Activated CD4-positive, alpha-beta T cell treated with anti-CD3 and anti-CD28 coated beads, Interleukin-2, Interleukin-4, amounts not matched to agents 100 ng/mL and 50 ng/mL, durations not matched to agents 16 hours and 8 hours (primary cell): ENCODE measurements at regions not wholly inside any gene's neighbourhood (a gene's known extent, or its start where the extent isn't known, plus 50 kb on each side); places are given as distances from the start of the nearest gene placed in this dataset.

Source experiments
- DNase-seq: peaks from one replicate; pipeline ENCODE4 v3.0.0-alpha.2; 2020; ENCODE audit warnings: low spot score

DNA sequence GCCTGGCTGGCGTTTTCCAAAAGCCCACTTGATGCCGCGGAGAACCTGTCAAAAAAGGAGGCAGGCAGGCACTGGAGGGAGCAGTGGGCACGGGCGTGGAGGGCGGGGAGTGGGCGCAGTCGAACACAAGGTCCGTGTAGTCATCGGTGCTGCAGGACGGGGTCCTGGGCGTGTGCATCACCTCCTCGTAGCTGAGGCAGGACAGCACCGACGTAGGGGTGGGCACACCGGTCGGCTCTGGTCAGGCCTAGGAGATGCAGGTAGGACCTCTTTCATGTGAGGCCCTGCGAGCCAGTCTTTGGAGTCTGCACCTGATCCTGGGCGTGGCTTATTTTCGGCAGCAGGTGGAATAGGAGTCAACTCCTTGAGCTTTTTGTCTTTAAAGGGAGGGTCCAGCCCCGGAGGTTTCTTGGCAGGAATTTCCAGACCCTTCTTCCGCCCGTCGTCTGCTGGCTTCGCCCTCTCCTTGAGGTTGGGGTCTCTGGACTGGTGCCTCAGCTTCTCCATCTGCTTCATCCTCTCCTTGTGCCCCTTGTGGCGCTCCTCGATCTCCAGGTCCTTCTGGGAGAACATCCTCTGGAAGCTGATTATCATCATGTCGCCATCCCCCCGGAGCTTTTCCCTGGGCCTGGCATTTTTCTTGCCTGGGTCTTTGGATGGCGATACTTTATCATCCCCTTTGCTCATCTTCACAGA lies 892.5 kb upstream of the LRRTM1 start:
- no peak for DNase-seq

DNA sequence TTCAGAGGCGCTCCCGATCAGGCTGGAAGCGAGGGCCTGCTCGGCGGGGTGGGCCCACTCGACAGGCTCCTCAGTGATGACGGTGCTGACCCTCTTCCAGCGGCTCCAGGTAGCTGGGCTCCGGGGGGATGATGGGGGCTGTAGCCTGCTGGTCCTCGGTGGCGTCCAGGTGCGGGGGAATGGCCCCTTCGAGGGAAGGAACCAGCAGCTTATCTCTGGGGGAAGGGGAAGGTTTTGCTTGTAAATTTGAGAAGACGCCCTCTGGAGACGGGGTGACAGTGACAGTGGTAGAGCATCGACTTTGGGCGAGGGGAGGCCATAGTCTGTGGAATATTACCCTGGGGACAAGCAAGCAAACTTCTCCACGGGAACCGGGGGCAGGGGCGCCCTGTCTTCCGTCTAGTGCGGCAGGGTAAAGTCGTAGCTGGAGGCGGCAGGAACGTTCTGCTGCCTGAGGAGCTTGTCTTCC lies 891.9 kb upstream of the LRRTM1 start:
- DNase-seq, result no peak

DNA sequence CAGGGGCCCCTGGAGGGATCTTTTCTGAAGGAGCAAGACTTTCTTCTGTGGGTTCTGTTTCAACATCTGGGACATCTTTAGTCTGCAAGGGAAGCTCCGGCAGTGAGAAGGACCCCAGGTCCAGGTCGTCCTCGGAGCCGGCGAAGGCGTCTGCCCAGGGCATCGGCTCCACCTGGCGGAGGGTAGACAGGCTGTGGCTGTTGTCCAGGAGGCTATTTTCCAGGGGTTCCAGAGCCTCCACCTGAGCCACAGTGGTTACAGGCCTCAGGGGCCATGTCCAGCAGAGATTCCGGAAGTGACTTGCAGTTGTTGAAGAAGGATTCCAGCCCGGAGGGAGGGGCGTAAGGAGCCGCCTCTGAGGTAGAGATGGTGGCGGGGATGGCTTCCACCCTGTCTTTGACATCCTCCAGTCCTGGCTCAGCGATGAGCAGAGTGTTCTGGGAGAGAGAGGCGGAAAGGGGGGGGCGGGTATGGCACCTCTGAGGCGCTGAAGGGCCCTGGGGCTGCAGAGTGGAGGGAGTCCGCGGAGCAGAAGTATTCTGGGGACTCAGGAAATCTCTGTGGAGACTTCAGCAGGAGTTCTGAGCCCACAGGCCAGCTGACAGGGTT lies 891.3 kb upstream of the LRRTM1 start:
- no peak for DNase-seq

DNA sequence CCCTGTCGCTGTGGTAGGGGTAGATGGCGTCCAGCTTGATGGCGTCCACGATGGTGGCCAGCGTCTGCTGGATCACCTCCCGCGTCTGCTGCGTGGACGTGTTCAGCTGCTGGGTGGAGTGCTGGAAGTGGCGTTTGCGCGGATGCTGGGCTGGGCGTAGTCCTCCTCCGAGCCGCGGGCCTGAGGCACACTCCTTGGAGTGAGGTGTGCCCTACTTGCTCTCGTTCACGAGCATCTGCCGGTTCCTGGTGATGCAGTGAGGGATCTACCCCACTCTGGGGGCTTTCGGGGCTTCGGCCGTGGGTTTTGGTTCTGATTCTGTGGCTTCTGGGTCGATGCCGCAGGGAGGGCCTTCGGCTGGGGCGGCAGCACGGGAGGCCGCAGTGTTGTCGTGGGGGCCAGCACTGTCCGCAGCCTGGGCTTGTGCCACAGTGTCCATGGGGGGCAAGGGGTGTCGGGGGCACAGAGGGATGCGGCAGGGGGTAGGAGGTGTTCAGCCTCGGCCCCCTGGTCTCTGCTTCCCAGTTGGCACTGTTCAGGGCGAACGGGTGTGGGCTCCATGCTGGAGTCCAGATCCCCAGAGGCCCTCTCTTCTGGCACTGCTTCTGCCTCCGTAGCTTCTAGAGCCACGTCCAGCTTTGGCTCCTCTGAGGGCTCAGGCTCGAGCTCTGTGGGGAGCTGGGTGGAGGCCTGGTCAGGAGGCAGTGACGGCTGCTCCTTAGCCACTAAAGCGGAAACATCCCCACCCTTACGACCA lies 890.6 kb upstream of the LRRTM1 start:
- no peak for DNase-seq

DNA sequence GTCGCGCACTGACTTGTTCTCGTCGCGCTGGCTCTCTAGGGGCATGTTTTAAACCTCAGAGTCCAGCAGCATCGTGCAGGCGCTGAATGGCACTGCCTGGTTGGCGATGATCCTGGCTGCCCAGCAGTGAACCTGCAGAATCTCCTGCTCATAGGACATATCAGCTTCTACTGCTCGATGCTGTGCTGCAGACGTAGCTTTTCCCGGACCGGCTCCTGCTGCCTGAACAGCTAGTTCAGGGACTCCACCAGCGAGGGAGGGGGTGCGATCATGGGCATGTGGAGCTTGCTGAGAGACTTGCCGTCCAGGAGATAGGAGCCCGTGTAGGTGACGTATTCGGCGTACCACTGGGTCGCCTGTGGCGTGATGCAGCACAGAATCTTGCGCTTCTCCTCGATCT lies 890.0 kb upstream of the LRRTM1 start:
- DNase-seq, result no peak

DNA sequence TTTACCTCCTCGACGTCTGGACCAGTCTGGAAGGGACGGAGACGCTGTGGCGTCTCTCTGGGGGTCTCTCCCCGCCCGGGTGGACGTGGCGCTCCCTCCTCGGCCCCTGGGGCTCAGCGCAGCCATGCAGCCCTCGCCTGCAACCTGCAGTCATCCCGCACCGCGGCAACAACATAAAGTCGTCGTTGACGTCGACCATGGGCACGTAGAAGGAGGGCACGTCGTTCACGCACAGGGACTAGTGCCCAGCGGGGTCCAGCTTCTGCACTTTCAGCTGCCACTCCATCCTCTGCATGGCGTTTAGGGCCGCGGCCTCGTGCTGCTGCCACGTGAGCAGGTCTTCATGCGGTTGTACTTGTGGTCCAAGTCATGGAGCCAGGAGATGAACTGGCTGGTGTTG lies 889.6 kb upstream of the LRRTM1 start:
- no peak for DNase-seq

DNA sequence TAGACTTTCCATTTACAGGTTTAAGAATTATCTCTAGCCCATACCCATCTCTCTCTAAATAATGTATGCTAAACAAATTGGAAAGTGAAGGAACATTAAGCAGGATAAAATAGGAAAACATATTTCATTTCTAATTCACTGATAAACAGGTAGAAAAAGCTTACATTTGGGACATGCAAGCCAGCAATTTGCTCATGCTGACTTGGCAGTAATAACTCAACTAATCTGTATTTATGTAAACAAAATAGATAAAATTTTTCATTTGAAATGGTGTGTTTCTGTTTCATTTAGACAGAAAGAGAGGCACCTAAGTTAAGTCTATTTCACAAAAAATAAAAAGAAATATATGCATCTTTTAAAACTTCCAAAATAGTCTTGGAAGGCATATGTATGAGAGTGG lies 877.3 kb upstream of the LRRTM1 start:
- no peak for DNase-seq

DNA sequence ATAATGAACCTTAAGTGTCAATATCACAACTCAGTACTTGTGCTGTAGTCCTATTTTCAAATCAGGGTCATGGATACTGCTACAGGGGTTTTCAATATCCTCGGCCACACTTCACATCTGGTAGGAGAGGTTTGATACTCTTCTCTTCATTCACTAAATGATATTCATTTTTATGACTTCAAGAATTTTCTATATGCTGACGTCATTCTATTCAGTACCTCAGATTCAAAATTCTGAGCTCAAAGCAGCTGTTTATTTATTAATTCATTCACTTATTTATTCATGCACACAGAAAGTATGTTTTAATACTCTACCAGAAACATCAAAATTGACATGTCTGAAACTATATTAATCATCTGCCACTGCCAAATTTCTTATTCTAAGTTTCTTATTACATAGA lies 866.9 kb upstream of the LRRTM1 start:
- no peak for DNase-seq

DNA sequence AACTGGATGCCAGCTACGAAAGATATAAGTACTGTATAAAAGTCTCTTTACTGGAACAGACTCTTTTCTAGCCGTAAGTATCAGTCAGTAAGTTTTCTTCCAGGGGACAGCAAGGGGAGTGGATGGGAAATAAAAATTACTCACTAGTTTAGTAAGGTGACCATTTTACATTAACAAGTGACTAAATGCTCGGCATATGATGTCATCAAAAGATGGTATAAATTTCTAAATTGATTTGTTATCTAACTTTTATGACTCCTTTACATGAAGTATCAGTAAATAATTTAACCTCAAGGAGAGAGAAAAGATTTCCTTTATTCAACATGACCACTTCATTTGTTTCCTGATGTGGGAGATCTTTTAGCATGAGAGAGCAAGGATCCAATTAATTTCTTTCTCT lies 859.0 kb upstream of the LRRTM1 start:
- no peak for DNase-seq

DNA sequence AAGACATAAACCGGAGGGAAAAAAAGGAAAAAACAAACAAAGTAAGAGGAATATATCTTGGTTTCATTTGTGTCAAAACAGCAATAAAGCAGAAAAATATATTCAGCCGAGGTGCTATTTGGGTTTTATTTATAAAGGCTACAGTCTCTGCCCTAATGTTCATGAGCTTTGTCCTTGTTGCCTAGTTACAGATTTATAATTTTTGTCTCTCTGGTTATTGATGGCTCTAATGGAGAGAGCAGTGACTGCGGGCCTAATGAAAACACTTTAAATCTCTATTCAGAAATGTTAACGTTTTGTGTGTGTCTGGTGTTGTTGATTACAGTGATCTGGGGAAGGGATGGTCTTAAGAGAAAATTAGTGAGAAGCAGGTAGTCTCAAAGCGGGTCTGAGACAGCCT lies 854.0 kb upstream of the LRRTM1 start:
- DNase-seq, result no peak

DNA sequence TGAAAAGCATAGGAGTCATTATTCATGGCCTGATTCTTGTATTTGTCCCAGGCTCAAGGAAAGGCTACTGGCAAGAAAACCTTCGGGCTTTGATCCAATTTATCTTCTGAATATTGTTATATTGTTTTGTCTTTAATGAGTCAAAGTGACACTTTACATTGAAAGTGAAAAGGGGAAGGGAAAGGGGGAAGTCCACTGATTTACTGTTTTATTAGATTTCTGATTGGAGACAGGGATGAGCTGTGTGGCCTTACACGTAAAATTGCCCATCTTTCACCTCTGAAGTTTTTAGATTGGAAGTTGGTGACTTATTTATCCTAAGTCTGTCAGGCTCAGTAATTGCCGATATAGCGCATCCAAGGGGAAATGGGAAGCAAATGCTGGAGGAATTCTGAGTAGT lies 843.8 kb upstream of the LRRTM1 start:
- DNase-seq, result no peak

DNA sequence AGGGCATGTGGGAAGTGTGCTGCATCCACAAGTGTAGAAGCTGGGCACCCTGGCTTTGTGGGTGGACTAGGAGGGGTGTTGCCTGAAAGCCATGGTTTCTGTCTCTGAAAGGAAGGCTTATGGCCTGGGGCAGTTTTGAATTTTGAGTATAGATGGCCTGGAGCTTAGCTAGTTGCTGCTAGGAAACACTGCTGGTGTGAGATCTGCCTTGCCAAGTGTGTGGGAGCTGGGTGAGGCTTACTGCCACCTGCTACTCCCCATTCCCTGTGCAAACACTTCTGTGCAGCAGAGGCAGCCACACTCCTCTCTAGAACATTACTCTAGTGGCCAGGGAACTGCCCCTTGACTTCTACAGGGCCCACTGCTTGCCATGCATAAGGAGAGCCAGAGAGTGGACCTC lies 831.7 kb upstream of the LRRTM1 start:
- no peak for DNase-seq

DNA sequence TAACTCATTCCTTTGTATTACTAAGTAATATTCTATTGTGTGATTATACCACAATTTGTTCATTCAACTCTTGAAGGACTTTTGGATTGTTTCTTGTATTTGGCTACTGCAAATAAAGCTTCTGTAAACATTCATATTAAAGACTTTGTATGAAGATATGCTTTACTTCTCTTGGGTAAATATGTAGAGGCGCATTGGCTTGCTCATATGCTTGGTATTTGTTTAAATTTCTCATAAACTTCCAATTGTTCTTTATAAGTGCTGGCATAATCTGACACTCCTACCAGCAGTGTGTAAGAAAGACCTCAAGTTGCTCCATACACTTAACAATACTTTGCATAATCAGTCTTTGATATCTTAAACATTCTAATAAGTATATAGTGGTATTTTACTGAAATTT lies 792.8 kb upstream of the LRRTM1 start:
- DNase-seq, result no peak

DNA sequence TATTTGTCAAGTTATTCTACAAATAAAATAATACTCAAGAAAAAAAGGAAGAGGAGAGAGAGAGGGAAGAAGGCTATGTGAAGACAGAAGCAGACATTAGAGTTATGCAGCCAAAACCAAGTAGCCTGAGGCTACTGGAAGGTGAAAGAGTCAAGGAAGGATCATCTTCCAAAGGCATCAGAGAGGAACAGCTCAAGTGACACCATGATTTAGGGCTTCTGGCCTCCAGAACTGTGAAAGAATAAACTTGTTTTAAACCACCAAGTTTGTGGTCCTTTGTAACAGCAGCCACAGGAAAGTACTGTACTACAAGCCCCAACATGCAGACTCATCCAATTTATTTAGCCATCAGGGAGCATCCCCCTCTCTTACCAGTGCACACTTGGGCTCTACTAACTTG lies 788.5 kb upstream of the LRRTM1 start:
- DNase-seq, result no peak

DNA sequence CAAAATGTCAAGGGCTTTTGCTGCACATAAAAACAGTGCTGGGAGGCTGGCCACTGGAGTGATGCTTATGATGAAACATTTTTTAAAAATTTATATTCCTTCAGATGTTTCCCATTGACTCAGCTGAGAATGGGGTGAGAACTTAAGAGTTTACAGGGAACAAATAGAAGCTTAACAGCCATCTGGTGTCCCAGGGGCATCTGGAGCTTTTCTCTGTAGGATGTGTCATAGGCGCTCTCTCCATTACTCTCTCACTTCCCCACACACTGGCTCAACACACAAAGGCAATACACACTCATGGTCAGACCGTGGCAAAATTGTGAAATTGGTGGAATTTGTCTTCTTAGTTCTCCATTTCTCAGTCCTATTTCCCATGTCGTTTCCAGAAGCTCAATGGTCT lies 783.1 kb upstream of the LRRTM1 start:
- no peak for DNase-seq

DNA sequence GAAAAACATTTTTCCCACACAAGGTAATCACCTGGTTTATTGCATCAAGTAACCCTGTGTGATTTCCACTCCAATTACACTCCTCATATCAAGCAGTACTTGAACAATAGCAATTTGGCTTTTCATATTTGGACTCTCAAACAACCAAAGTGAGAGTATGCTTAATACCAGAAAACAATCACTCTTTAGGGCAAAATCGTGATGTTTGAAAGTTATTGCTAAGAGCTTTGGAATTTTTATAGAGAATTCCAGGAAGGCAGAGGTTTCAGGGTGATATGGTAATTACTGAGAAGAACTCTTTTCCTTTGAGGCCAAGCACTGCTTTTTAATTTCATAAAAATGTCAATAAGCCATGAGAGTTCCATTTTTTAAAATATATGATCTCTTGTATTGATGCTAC lies 779.5 kb upstream of the LRRTM1 start:
- DNase-seq, result no peak

DNA sequence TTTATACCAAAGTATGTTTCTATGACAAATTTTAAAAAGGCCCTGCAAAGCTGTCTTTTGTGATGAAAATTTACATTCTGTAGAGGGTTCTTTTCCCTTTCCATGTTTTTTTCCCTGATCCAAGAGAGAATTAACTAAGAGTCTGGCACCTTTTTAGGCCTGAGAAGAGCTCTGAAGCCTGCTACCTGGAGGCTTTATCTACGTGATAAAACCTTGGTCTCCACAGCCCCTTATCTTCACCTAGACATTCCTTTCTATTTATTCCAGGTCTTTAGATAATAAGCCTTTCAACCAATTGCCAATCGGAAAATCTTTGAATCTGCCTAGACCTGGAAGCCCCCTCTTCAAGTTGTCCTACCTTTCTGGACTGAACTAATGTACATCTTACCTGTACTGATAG lies 774.1 kb upstream of the LRRTM1 start:
- no peak for DNase-seq

DNA sequence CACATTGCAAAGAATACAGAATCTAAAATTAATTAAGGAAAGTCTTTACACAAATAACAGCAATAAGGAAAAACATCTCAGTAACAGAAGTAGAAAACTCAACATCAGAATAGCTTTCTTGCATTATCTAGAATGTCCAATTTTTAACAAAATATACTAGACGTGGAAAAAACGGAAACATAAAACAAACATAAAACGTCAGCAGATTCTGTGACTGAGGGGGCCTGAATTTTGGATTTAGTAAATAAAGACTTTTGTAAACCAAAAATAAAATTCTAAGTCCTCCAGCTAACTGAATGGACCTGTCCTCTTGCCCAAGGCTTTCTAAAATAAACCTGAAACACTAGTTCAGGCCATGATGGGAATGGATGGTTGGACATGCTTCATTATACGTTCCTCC lies 773.5 kb upstream of the LRRTM1 start:
- DNase-seq, result no peak

DNA sequence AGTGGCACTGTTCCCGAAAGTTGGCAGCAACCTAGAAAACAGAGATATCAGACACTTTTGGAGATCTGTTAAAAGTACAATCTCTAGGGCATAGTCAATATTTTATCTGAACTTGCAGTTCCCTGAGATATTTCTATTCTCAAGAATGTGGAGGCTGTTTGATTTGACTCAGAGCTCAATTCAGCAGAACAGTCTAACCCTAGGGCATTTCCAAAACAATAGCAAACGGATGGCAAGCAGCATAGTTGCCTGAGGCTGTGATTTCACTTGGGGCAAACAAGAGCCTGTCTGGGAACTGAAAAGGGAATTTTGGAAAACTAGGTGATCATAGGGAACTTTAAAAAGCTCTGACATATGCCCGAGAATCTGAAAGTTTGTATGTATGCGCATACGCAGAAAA lies 772.8 kb upstream of the LRRTM1 start:
- DNase-seq, result no peak

DNA sequence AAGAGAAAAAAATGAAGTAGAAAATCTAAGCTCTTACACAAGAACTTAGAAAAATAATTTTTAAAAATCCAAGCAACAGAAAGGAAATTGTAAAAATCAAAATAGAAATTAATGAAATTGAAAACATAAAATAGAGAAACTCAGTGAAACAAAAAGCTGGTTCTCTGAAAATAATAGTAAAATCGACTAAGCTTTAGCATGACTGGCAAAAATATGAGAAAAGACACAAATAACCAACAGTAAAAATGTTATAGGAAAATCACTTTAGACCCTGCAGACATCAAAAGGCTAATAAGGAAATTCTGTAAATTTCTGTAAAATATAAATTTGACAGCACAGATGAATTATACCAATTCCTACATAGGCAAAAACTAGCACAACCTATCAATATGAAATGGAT lies 768.9 kb upstream of the LRRTM1 start:
- DNase-seq, result no peak

DNA sequence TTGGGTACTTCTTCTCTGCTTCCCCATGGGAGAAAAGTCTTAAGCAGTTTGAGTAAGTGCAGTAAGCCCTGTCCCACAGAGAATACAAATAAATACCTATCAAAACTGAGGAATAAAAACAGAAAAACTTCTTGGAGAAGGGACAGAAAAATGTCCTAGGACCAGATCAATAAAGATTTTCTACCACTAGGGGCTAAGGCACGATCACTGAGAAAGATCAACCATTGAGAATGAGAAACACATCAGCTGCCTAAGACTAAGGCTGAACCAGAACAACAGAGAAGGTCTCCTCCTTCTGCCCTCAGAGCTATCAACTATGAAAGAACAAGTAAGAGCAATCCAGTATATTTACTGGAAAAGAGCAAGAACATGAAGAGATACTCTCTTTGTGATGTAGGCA lies 763.6 kb upstream of the LRRTM1 start:
- DNase-seq, result no peak

DNA sequence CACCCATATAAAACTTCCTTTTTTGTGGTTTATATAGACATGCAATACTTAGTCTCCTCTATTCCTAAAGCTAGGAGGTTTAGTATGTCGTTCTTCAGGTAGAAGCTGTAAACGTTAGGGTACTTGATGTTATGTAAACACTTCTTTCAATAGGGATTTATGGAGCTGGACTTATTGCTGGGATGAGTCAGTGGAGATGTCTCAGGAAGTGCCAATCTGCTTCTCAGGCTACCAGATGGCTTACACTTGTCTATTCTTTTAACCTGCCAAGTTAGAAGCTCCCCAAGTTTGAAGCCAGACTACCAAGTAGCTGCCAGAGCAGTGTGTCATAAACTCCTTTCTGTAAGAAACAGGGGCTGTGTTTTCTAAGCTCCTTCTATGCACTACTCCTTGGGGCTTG lies 756.5 kb upstream of the LRRTM1 start:
- DNase-seq, result no peak

DNA sequence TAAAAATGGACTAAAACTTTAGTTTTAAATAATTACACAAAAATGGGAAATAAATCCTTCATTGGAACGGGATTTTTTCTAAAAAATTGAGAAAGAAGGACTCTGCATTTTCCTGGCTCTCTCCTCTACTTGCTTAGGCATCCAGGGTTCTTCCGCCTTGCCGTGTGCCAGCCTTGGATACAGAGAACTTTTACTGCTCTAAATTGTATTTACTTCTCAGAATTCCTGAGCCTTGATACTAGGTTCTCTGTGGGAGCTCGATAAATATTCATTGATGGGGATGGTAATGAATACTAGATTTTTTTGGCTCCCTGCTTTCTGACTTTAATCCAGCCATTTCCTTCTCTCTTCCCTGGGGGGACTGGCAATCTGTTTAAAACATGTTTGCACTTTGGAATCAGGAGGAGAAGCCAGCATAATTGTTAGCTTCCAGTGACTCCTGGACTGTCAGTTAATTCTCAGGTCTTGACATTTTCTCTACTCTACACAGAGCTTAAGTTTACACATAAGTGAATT lies 746.1 kb upstream of the LRRTM1 start:
- DNase-seq, result no peak
